Cardiac fibroblast (primary cell): ENCODE measurements at regions not wholly inside any gene's neighbourhood (a gene's known extent, or its start where the extent isn't known, plus 50 kb on each side); places are given as distances from the start of the nearest gene placed in this dataset.
"Not testable (repeated sequence)": the region's sequence is repeated elsewhere in the genome, so short reads cannot be mapped to it uniquely, and the experiment has no call there.

Experiments
- DNase-seq, 2 donors: peaks; one replicate each; pipeline versions ENCODE4 v3.0.0 to v3.0.0-alpha.2; 2010; ENCODE audit warnings: low read depth in 2 of 2
- H3K4me3 ChIP-seq, 2 donors: replicated peaks in 1 of 2; 1 replicate in 1 of 2; 2 replicates in 1 of 2; pipeline ENCODE4 v1.5.1; 2011; ENCODE audit warnings: low read depth in 2 of 2, low read length in 2 of 2, mild to moderate bottlenecking in 2 of 2, moderate library complexity in 1 of 2
- CTCF ChIP-seq: IDR thresholded peaks from one replicate; pipeline ENCODE4 v1.5.1; 2011; ENCODE audit warnings: low read depth, mild to moderate bottlenecking, low read length, inconsistent platforms

- not testable (repeated sequence) for H3K4me3 ChIP-seq
These were observed 55.2 kb downstream of the GOLGA8B start for GRCh38 chr15:34528055-34528754.

GRCh38 chr15:34527641-34528040 is 55.8 kb downstream of the GOLGA8B start:
- not testable (repeated sequence) for DNase-seq, H3K4me3 ChIP-seq

More at GRCh38 chr15:34528055-34528754, 55.2 kb downstream of the GOLGA8B start:
- DNase-seq, result not testable (repeated sequence)

GRCh38 chr15:34523849-34524248 is 59.6 kb downstream of the GOLGA8B start:
- not testable (repeated sequence) for H3K4me3 ChIP-seq, DNase-seq

GRCh38 chr15:34522601-34523000 is 60.9 kb downstream of the GOLGA8B start:
- not testable (repeated sequence) for DNase-seq

GRCh38 chr15:34521802-34522485 is 61.5 kb downstream of the GOLGA8B start:
- H3K4me3 ChIP-seq, DNase-seq: not testable (repeated sequence)

More at GRCh38 chr15:34522601-34523000, 60.9 kb downstream of the GOLGA8B start:
- not testable (repeated sequence) for H3K4me3 ChIP-seq

GRCh38 chr15:34520566-34520965 is 62.9 kb downstream of the GOLGA8B start:
- DNase-seq, result no peak
- TF ChIP-seq CTCF, result no peak
- no peak overlapping the region for H3K4me3 ChIP-seq

- DNase-seq, result not testable (repeated sequence)
These were observed 63.4 kb downstream of the GOLGA8B start for GRCh38 chr15:34520010-34520409.

GRCh38 chr15:34514251-34514670 is 69.2 kb downstream of the GOLGA8B start:
- H3K4me3 ChIP-seq, result peak overlapping the region; percentile 47 to 59
- no peak for TF ChIP-seq CTCF
- DNase-seq, result peak in 1 of 2 donors; percentile 7

More at GRCh38 chr15:34520010-34520409, 63.4 kb downstream of the GOLGA8B start:
- not testable (repeated sequence) for H3K4me3 ChIP-seq

GRCh38 chr15:34512628-34513027 is 70.8 kb downstream of the GOLGA8B start:
- H3K4me3 ChIP-seq, result no peak overlapping the region
- no peak for DNase-seq
- TF ChIP-seq CTCF, result no peak

- peak; percentile 53 to 72 for DNase-seq
- no peak overlapping the region for H3K4me3 ChIP-seq
- TF ChIP-seq CTCF, result no peak
These were observed 63.5 kb upstream of the GOLGA8A start for GRCh38 chr15:34501131-34501530.
